Upper lobe of left lung (tissue), 4 donors: ENCODE measurements at regions not wholly inside any gene's neighbourhood (a gene's known extent, or its start where the extent isn't known, plus 50 kb on each side); places are given as distances from the start of the nearest gene placed in this dataset.

Source experiments
- POLR2AphosphoS5 ChIP-seq, 2 donors: sonication (generic); formaldehyde crosslinking; IDR thresholded peaks; one replicate each; pipeline ENCODE4 v1.5.1; 2017; ENCODE audit warnings: antibody characterized with exemption in 2 of 2
- TF ChIP-seq, protein P1 (sequence below), 6 experiments: fragments of 450-650 bp in 4 of 6; fragments of 200-600 bp in 2 of 6; sonication (generic) in 2 of 6; IDR thresholded peaks; one replicate each; pipeline ENCODE4 v1.5.1; 2016 to 2019; ENCODE audit warnings: antibody characterized with exemption in 6 of 6

DNA sequence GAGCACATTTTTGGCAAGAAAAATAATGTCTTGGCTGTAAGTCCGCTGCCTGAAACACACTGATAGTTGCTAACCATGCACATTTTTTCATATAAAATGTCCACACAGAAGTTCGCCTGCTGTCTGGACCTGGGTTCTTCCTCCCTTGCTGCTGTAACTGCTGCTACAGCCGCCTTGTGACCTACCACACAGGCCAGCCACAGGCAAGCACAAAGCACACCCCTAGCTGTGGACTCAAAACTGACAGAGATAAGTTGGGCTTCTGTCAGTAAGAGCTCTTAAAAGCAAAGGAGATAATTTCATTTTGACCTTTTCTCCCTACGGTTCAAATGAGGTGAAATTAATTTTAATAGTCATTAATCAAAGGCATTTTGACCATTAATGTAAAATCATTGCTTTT is 354.7 kb downstream of the OTUD1 start:
- no peak for TF ChIP-seq POLR2AphosphoS5 (IDR thresholded peaks at IDR 0.05)
- TF ChIP-seq, protein P1, sequence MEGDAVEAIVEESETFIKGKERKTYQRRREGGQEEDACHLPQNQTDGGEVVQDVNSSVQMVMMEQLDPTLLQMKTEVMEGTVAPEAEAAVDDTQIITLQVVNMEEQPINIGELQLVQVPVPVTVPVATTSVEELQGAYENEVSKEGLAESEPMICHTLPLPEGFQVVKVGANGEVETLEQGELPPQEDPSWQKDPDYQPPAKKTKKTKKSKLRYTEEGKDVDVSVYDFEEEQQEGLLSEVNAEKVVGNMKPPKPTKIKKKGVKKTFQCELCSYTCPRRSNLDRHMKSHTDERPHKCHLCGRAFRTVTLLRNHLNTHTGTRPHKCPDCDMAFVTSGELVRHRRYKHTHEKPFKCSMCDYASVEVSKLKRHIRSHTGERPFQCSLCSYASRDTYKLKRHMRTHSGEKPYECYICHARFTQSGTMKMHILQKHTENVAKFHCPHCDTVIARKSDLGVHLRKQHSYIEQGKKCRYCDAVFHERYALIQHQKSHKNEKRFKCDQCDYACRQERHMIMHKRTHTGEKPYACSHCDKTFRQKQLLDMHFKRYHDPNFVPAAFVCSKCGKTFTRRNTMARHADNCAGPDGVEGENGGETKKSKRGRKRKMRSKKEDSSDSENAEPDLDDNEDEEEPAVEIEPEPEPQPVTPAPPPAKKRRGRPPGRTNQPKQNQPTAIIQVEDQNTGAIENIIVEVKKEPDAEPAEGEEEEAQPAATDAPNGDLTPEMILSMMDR (IDR thresholded peaks at IDR 0.05): no peak
